GM23338 (cell line): ENCODE measurements at regions not wholly inside any gene's neighbourhood (a gene's known extent, or its start where the extent isn't known, plus 50 kb on each side); places are given as distances from the start of the nearest gene placed in this dataset.

Experiments
- CREB1 ChIP-seq: fragments of 250-450 bp; sonication (Bioruptor Pico); IDR thresholded peaks from 2 replicates; pipeline ENCODE4 v1.5.0; 2020; ENCODE audit warnings: low read depth, mild to moderate bottlenecking, moderate library complexity
- CTCF ChIP-seq, 2 experiments: fragments of 200-600 bp in 1 of 2; sonication (generic) in 1 of 2; conservative IDR thresholded peaks; 2 replicates each; pipeline versions ENCODE4 v1.5.1 to v1.6.1; 2016 to 2017; ENCODE audit warnings: antibody characterized with exemption in 2 of 2, low read depth in 2 of 2, mild to moderate bottlenecking in 2 of 2, moderate library complexity in 1 of 2
- ETS1 ChIP-seq: IDR thresholded peaks from 2 replicates; pipeline ENCODE4 v1.6.1; 2016; ENCODE audit warnings: antibody characterized with exemption
- EZH2 ChIP-seq: fragments of 200-600 bp; sonication (generic); IDR thresholded peaks from one replicate; pipeline ENCODE4 v1.8.0; 2017; ENCODE audit warnings: antibody characterized with exemption, mild to moderate bottlenecking, low read depth; ENCODE audit not compliant: unreplicated experiment
- EZH2phosphoT487 ChIP-seq: fragments of 200-600 bp; sonication (generic); IDR thresholded peaks from one replicate; pipeline ENCODE4 v1.8.1; 2018; ENCODE audit warnings: antibody characterized with exemption; ENCODE audit not compliant: unreplicated experiment
- POLR2AphosphoS5 ChIP-seq: IDR thresholded peaks from 2 replicates; pipeline ENCODE4 v1.6.1; 2016; ENCODE audit warnings: antibody characterized with exemption, low read depth
- REST ChIP-seq: IDR thresholded peaks from one replicate; pipeline ENCODE4 v1.6.1; 2018; ENCODE audit warnings: antibody characterized with exemption; ENCODE audit not compliant: unreplicated experiment
- STAT1 ChIP-seq: IDR thresholded peaks from one replicate; pipeline ENCODE4 v1.6.1; 2016; ENCODE audit warnings: antibody characterized with exemption; ENCODE audit not compliant: unreplicated experiment
- ZNF114 ChIP-seq: fragments of 250-450 bp; sonication (Bioruptor Pico); IDR thresholded peaks from 2 replicates; pipeline ENCODE4 v1.5.0; 2020; ENCODE audit warnings: mild to moderate bottlenecking, moderate library complexity
- ZNF462 ChIP-seq: fragments of 250-450 bp; sonication (Bioruptor Pico); IDR thresholded peaks from 2 replicates; pipeline ENCODE4 v1.5.0; 2020; ENCODE audit warnings: mild to moderate bottlenecking, moderate library complexity

GRCh38 chr2:168373468-168373867, 82.6 kb upstream of the CERS6 start:
- TF ChIP-seq POLR2AphosphoS5: no peak
- no peak for TF ChIP-seq ZNF462 (CRISPR knock-in tag)
- TF ChIP-seq STAT1: no peak
- TF ChIP-seq ETS1: no peak
- no peak for TF ChIP-seq CTCF (conservative IDR thresholded peaks at IDR 0.05; ENCODE audit: low read depth in 2 of 2)
- TF ChIP-seq EZH2: no peak
- no peak for TF ChIP-seq EZH2phosphoT487
- TF ChIP-seq REST: no peak
- no peak for TF ChIP-seq ZNF114 (CRISPR knock-in tag)
- TF ChIP-seq CREB1 (CRISPR knock-in tag): no peak
